HEK293 (cell line): ENCODE measurements at regions not wholly inside any gene's neighbourhood (a gene's known extent, or its start where the extent isn't known, plus 50 kb on each side); places are given as distances from the start of the nearest gene placed in this dataset.

Experiments used
- CTCF ChIA-PET: fragments of 350-600 bp; formaldehyde crosslinking; extraction: SDS; loops from one replicate; lab custom pipeline; 2021; ENCODE audit warnings: antibody characterized with exemption; lab: Yijun Ruan, JAX
- POLR2A ChIA-PET: fragments of 300-600 bp; formaldehyde crosslinking; extraction: SDS; loops from one replicate; lab custom pipeline; 2020; ENCODE audit warnings: antibody characterized with exemption, inconsistent platforms; lab: Yijun Ruan, JAX
- H3K27ac ChIP-seq: fragments of 200-500 bp; sonication (Bioruptor generic); 2 replicates; pipeline ENCODE4 v1.5.1; 2014; ENCODE audit warnings: low read depth, low read length, control low read depth, inconsistent platforms; ENCODE audit errors: extremely low read depth
- H3K36me3 ChIP-seq, 2 experiments: fragments of 200-500 bp in 1 of 2; sonication (Bioruptor generic) in 1 of 2; 1 replicate in 1 of 2; 2 replicates in 1 of 2; pipeline ENCODE4 v1.5.1; 2014 to 2017; ENCODE audit warnings: inconsistent platforms in 2 of 2, low read length in 2 of 2; ENCODE audit not compliant: control insufficient read depth in 2 of 2, insufficient read depth in 1 of 2
- H3K4me1 ChIP-seq: fragments of 200-500 bp; sonication (Bioruptor generic); 2 replicates; pipeline ENCODE4 v1.5.1; 2014; ENCODE audit warnings: mild to moderate bottlenecking, low read length, inconsistent platforms; ENCODE audit not compliant: control insufficient read depth, insufficient read depth
- H3K4me3 ChIP-seq: 2 replicates; pipeline ENCODE4 v1.5.1; 2011; ENCODE audit warnings: low read depth, mild to moderate bottlenecking, control low read depth, low read length, moderate library complexity
- H3K9me3 ChIP-seq: fragments of 200-500 bp; sonication (Bioruptor generic); 2 replicates; pipeline ENCODE4 v1.5.1; 2014; ENCODE audit warnings: low read depth, low read length, inconsistent platforms; ENCODE audit not compliant: control insufficient read depth, insufficient read depth
- GLI2 ChIP-seq: fragments of 450-650 bp; formaldehyde crosslinking; IDR thresholded peaks from 2 replicates; pipeline ENCODE4; 2017; ENCODE audit warnings: missing biosample characterization, missing genetic modification characterization, low read depth, borderline replicate concordance
- HOXC10 ChIP-seq: sonication (generic); formaldehyde crosslinking; IDR thresholded peaks from 2 replicates; pipeline ENCODE4 v1.8.1; 2023; ENCODE audit warnings: mild to moderate bottlenecking, missing genetic modification reagents
- MEIS1 ChIP-seq: sonication (generic); formaldehyde crosslinking; IDR thresholded peaks from 2 replicates; pipeline ENCODE4 v1.8.1; 2022; ENCODE audit warnings: missing genetic modification reagents, mild to moderate bottlenecking, borderline replicate concordance
- ZBTB48 ChIP-seq: fragments of 450-650 bp; formaldehyde crosslinking; IDR thresholded peaks from 2 replicates; pipeline ENCODE4 v1.5.1; 2016; ENCODE audit warnings: missing biosample characterization, missing genetic modification characterization
- ZFHX2 ChIP-seq: fragments of 450-650 bp; formaldehyde crosslinking; conservative IDR thresholded peaks from 2 replicates; pipeline ENCODE4 v1.5.1; 2016; ENCODE audit warnings: missing biosample characterization, missing genetic modification characterization
- ZFP37 ChIP-seq: fragments of 450-650 bp; formaldehyde crosslinking; IDR thresholded peaks from 2 replicates; pipeline ENCODE4 v1.5.1; 2016; ENCODE audit warnings: missing biosample characterization, missing genetic modification characterization
- ZFP69B ChIP-seq: fragments of 450-650 bp; formaldehyde crosslinking; IDR thresholded peaks from 2 replicates; pipeline ENCODE4 v1.5.1; 2016; ENCODE audit warnings: missing biosample characterization, missing genetic modification characterization
- ZIC2 ChIP-seq: fragments of 450-650 bp; formaldehyde crosslinking; IDR thresholded peaks from 2 replicates; pipeline ENCODE4 v1.5.1; 2016; ENCODE audit warnings: missing biosample characterization, missing genetic modification characterization
- ZNF146 ChIP-seq: fragments of 450-650 bp; formaldehyde crosslinking; IDR thresholded peaks from 2 replicates; pipeline ENCODE4 v1.5.1; 2016; ENCODE audit warnings: missing biosample characterization, missing genetic modification characterization
- ZNF155 ChIP-seq: fragments of 450-650 bp; formaldehyde crosslinking; IDR thresholded peaks from 2 replicates; pipeline ENCODE4 v1.5.1; 2016; ENCODE audit warnings: missing biosample characterization, missing genetic modification characterization
- ZNF335 ChIP-seq: fragments of 450-650 bp; formaldehyde crosslinking; conservative IDR thresholded peaks from 2 replicates; pipeline ENCODE4 v1.5.1; 2016; ENCODE audit warnings: missing biosample characterization, missing genetic modification characterization
- ZNF354C ChIP-seq: fragments of 450-650 bp; formaldehyde crosslinking; IDR thresholded peaks from 2 replicates; pipeline ENCODE4 v1.5.1; 2016; ENCODE audit warnings: missing biosample characterization, missing genetic modification characterization, low read depth, borderline replicate concordance
- ZNF48 ChIP-seq: fragments of 450-650 bp; formaldehyde crosslinking; IDR thresholded peaks from 2 replicates; pipeline ENCODE4 v1.5.1; 2016; ENCODE audit warnings: missing biosample characterization, missing genetic modification characterization
- ZNF510 ChIP-seq: fragments of 450-650 bp; formaldehyde crosslinking; IDR thresholded peaks from 2 replicates; pipeline ENCODE4 v1.5.1; 2018; ENCODE audit warnings: mild to moderate bottlenecking, missing genetic modification characterization, missing biosample characterization; ENCODE audit not compliant: insufficient replicate concordance
- ZNF514 ChIP-seq: fragments of 450-650 bp; formaldehyde crosslinking; IDR thresholded peaks from 2 replicates; pipeline ENCODE4 v1.5.1; 2016; ENCODE audit warnings: missing biosample characterization, missing genetic modification characterization
- ZNF549 ChIP-seq: fragments of 450-650 bp; IDR thresholded peaks from 2 replicates; pipeline ENCODE4 v1.5.1; 2018; ENCODE audit warnings: missing biosample characterization, missing genetic modification characterization, mild to moderate bottlenecking, inconsistent platforms, moderate library complexity
- ZNF558 ChIP-seq: fragments of 450-650 bp; formaldehyde crosslinking; IDR thresholded peaks from 2 replicates; pipeline ENCODE4 v1.5.1; 2016; ENCODE audit warnings: missing biosample characterization, missing genetic modification characterization
- ZNF623 ChIP-seq: fragments of 450-650 bp; formaldehyde crosslinking; IDR thresholded peaks from 2 replicates; pipeline ENCODE4 v1.5.1; 2016; ENCODE audit warnings: missing biosample characterization, missing genetic modification characterization
- ZNF76 ChIP-seq: fragments of 450-650 bp; formaldehyde crosslinking; IDR thresholded peaks from 2 replicates; pipeline ENCODE4; 2016; ENCODE audit warnings: low read depth, missing biosample characterization, missing genetic modification characterization, borderline replicate concordance
- ZNF843 ChIP-seq: fragments of 450-650 bp; formaldehyde crosslinking; IDR thresholded peaks from 2 replicates; pipeline ENCODE4 v1.5.1; 2016; ENCODE audit warnings: missing biosample characterization, missing genetic modification characterization
- ZSCAN16 ChIP-seq: fragments of 450-650 bp; formaldehyde crosslinking; IDR thresholded peaks from 2 replicates; pipeline ENCODE4 v1.5.1; 2016; ENCODE audit warnings: missing biosample characterization, missing genetic modification characterization
- TF ChIP-seq, protein P1 (sequence below): fragments of 450-650 bp; IDR thresholded peaks from 2 replicates; pipeline ENCODE4 v1.5.1; 2018; ENCODE audit warnings: missing biosample characterization, missing genetic modification characterization
- TF ChIP-seq, protein P2 (sequence below): fragments of 450-650 bp; formaldehyde crosslinking; IDR thresholded peaks from 2 replicates; pipeline ENCODE4 v1.5.1; 2017; ENCODE audit warnings: missing biosample characterization, missing genetic modification characterization
- TF ChIP-seq, protein P3 (sequence below): fragments of 450-650 bp; formaldehyde crosslinking; IDR thresholded peaks from 2 replicates; pipeline ENCODE4 v1.5.1; 2016; ENCODE audit warnings: missing biosample characterization, missing genetic modification characterization
- TF ChIP-seq, protein P4 (sequence below): fragments of 450-650 bp; formaldehyde crosslinking; IDR thresholded peaks from 2 replicates; pipeline ENCODE4 v1.5.1; 2016; ENCODE audit warnings: missing biosample characterization, missing genetic modification characterization
- TF ChIP-seq, protein P5 (sequence below): fragments of 450-650 bp; formaldehyde crosslinking; IDR thresholded peaks from 2 replicates; pipeline ENCODE4 v1.5.1; 2017; ENCODE audit warnings: missing biosample characterization, missing genetic modification characterization

DNA sequence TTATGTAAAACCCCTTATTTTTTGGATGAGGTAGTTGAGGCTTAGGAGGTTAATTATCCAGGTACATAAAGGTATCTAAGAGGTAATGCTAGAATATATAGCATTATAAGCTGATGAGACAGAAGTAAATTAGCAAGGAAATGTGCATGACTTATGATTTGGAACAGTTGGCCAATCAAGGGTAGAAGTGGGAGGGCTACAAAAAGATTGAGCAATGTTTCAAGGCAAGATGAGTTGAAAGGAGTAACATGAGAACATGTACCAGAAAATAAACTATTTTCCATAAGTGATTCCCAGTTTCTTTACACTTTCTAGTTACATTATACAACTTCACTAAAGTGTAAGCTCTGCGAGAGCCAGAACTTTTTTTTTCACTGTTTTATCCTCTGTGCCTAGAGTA, 290.9 kb downstream of the LRIG3 start:
- ChIA-PET CTCF (interaction anchor here (0.6 kb wide), 2 partner anchors 236 to 636 kb away, joined by 3 to 4 read pairs; no protein-coding TSS in a partner anchor), POLR2A (no interaction called here)
- TF ChIP-seq ZFP37 (tag by site-specific recombination) = no peak
- TF ChIP-seq ZNF510 (tag by site-specific recombination) = no peak
- TF ChIP-seq ZNF155 = no peak
- TF ChIP-seq ZNF514 (tag by site-specific recombination) = no peak
- no peak for TF ChIP-seq ZNF76 (tag by site-specific recombination)
- no peak for TF ChIP-seq ZIC2 (tag by site-specific recombination)
- TF ChIP-seq ZNF48 = no peak
- TF ChIP-seq ZNF354C (tag by site-specific recombination) = no peak
- no peak for TF ChIP-seq ZNF335 (tag by site-specific recombination)
- no peak for TF ChIP-seq GLI2 (tag by site-specific recombination)
- TF ChIP-seq, protein P1, sequence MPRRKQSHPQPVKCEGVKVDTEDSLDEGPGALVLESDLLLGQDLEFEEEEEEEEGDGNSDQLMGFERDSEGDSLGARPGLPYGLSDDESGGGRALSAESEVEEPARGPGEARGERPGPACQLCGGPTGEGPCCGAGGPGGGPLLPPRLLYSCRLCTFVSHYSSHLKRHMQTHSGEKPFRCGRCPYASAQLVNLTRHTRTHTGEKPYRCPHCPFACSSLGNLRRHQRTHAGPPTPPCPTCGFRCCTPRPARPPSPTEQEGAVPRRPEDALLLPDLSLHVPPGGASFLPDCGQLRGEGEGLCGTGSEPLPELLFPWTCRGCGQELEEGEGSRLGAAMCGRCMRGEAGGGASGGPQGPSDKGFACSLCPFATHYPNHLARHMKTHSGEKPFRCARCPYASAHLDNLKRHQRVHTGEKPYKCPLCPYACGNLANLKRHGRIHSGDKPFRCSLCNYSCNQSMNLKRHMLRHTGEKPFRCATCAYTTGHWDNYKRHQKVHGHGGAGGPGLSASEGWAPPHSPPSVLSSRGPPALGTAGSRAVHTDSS (tag by site-specific recombination) = no peak
- TF ChIP-seq ZFP69B (tag by site-specific recombination) = no peak
- TF ChIP-seq ZNF549 (tag by site-specific recombination) = no peak
- Histone ChIP-seq H3K4me1 (0 out of 2 replicates have a peak, but pooled peaks cover 2% of the 10 kb centered on the region), H3K36me3 (no peaks in the 10 kb centered on the region), H3K9me3 (no peaks in the 10 kb centered on the region), H3K27ac (no peak overlapping the region), H3K4me3 (no peak overlapping the region)

DNA sequence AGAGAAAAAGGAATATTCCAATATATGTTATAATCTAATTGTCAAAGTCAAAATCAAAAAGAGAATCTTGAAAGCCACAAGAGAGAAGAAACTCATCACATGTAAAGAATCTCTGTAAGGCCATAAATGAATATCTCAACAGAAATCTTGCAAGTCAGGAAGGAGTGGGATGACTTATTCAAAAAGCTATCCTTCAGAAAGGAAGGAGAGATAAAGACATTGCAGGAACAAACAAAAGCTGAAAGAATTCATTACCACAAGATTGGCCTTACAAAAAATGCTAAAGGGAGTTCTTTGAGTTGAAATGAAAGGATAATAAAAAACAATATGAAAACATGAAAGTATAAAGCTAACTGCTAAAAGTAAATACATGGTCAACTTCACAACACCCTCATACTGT, 286.8 kb downstream of the LRIG3 start:
- H3K4me1 ChIP-seq = no peaks in the 10 kb centered on the region
- H3K27ac ChIP-seq = no peak overlapping the region
- ChIA-PET CTCF (interaction anchor here (0.6 kb wide), 1 partner anchor 107 kb away, joined by 3 read pairs; no protein-coding TSS in a partner anchor), POLR2A (no interaction called here)
- H3K9me3 ChIP-seq = no peaks in the 10 kb centered on the region
- H3K4me3 ChIP-seq = no peak overlapping the region
- no peaks in the 10 kb centered on the region for H3K36me3 ChIP-seq
- TF ChIP-seq, protein P2, sequence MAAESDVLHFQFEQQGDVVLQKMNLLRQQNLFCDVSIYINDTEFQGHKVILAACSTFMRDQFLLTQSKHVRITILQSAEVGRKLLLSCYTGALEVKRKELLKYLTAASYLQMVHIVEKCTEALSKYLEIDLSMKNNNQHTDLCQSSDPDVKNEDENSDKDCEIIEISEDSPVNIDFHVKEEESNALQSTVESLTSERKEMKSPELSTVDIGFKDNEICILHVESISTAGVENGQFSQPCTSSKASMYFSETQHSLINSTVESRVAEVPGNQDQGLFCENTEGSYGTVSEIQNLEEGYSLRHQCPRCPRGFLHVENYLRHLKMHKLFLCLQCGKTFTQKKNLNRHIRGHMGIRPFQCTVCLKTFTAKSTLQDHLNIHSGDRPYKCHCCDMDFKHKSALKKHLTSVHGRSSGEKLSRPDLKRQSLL (tag by site-specific recombination) = no peak
- TF ChIP-seq ZNF146 (tag by site-specific recombination) (no peak), ZNF558 (no peak), ZFHX2 (tag by site-specific recombination) (no peak), HOXC10 (no peak), ZNF623 (tag by site-specific recombination) (no peak), MEIS1 (no peak), ZBTB48 (no peak), ZSCAN16 (tag by site-specific recombination) (no peak), ZNF843 (no peak), ZNF514 (tag by site-specific recombination) (no peak)
- TF ChIP-seq, protein P3, sequence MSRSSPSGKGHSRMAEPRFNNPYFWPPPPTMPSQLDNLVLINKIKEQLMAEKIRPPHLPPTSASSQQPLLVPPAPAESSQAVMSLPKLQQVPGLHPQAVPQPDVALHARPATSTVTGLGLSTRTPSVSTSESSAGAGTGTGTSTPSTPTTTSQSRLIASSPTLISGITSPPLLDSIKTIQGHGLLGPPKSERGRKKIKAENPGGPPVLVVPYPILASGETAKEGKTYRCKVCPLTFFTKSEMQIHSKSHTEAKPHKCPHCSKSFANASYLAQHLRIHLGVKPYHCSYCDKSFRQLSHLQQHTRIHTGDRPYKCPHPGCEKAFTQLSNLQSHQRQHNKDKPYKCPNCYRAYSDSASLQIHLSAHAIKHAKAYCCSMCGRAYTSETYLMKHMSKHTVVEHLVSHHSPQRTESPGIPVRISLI (tag by site-specific recombination) = no peak
- TF ChIP-seq, protein P4, sequence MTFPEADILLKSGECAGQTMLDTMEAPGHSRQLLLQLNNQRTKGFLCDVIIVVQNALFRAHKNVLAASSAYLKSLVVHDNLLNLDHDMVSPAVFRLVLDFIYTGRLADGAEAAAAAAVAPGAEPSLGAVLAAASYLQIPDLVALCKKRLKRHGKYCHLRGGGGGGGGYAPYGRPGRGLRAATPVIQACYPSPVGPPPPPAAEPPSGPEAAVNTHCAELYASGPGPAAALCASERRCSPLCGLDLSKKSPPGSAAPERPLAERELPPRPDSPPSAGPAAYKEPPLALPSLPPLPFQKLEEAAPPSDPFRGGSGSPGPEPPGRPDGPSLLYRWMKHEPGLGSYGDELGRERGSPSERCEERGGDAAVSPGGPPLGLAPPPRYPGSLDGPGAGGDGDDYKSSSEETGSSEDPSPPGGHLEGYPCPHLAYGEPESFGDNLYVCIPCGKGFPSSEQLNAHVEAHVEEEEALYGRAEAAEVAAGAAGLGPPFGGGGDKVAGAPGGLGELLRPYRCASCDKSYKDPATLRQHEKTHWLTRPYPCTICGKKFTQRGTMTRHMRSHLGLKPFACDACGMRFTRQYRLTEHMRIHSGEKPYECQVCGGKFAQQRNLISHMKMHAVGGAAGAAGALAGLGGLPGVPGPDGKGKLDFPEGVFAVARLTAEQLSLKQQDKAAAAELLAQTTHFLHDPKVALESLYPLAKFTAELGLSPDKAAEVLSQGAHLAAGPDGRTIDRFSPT = no peak
- TF ChIP-seq, protein P5, sequence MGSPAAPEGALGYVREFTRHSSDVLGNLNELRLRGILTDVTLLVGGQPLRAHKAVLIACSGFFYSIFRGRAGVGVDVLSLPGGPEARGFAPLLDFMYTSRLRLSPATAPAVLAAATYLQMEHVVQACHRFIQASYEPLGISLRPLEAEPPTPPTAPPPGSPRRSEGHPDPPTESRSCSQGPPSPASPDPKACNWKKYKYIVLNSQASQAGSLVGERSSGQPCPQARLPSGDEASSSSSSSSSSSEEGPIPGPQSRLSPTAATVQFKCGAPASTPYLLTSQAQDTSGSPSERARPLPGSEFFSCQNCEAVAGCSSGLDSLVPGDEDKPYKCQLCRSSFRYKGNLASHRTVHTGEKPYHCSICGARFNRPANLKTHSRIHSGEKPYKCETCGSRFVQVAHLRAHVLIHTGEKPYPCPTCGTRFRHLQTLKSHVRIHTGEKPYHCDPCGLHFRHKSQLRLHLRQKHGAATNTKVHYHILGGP (tag by site-specific recombination) = no peak
